ENCODE measurements at regions not wholly inside any gene's neighbourhood (a gene's known extent, or its start where the extent isn't known, plus 50 kb on each side); places are given as distances from the start of the nearest gene placed in this dataset.
"Not testable (repeated sequence)": the region's sequence is repeated elsewhere in the genome, so short reads cannot be mapped to it uniquely, and the experiment has no call there.

DNA sequence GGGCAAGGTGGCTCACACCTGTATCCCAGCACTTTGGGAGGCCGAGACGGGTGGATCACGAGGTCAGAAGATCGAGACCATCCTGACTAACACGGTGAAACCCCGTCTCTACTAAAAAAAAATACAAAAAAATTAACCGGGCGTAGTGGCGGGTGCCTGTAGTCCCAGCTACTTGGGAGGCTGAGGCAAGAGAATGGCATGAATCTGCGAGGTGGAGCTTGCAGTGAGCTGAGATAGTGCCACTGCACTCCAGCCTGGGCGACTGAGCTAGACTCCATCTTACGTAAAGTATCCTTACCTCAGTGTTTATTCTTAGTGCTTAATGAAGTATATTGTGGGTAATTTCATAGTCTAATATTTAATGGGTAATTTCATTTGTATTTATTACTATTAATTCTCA lies 1203.6 kb downstream of the DSC3 start:
- TF ChIP-seq, protein P1, sequence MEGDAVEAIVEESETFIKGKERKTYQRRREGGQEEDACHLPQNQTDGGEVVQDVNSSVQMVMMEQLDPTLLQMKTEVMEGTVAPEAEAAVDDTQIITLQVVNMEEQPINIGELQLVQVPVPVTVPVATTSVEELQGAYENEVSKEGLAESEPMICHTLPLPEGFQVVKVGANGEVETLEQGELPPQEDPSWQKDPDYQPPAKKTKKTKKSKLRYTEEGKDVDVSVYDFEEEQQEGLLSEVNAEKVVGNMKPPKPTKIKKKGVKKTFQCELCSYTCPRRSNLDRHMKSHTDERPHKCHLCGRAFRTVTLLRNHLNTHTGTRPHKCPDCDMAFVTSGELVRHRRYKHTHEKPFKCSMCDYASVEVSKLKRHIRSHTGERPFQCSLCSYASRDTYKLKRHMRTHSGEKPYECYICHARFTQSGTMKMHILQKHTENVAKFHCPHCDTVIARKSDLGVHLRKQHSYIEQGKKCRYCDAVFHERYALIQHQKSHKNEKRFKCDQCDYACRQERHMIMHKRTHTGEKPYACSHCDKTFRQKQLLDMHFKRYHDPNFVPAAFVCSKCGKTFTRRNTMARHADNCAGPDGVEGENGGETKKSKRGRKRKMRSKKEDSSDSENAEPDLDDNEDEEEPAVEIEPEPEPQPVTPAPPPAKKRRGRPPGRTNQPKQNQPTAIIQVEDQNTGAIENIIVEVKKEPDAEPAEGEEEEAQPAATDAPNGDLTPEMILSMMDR (CRISPR knock-in tag; IDR thresholded peaks at IDR 0.05) = not testable (repeated sequence)
- not testable (repeated sequence) for TF ChIP-seq SIN3A (IDR thresholded peaks at IDR 0.05; ENCODE audit: borderline replicate concordance, low read depth, low read length); RELA (CRISPR knock-in tag; IDR thresholded peaks at IDR 0.05); HDAC1 (CRISPR knock-in tag; IDR thresholded peaks at IDR 0.05); SMYD3 (CRISPR knock-in tag; IDR thresholded peaks at IDR 0.05); ZNF12 (CRISPR knock-in tag; IDR thresholded peaks at IDR 0.05); ZNF737 (CRISPR knock-in tag; IDR thresholded peaks at IDR 0.05; ENCODE audit: borderline replicate concordance)
- TF ChIP-seq, protein P2, sequence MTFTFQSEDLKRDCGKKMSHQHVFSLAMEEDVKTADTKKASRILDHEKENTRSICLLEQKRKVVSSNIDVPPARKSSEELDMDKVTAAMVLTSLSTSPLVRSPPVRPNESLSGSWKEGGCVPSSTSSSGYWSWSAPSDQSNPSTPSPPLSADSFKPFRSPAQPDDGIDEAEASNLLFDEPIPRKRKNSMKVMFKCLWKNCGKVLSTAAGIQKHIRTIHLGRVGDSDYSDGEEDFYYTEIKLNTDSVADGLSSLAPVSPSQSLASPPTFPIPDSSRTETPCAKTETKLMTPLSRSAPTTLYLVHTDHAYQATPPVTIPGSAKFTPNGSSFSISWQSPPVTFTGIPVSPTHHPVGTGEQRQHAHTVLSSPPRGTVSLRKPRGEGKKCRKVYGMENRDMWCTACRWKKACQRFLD (CRISPR knock-in tag; IDR thresholded peaks at IDR 0.05; ENCODE audit: borderline replicate concordance) = not testable (repeated sequence)
